ENCODE measurements at regions not wholly inside any gene's neighbourhood (a gene's known extent, or its start where the extent isn't known, plus 50 kb on each side); places are given as distances from the start of the nearest gene placed in this dataset.
"Not testable (repeated sequence)": the region's sequence is repeated elsewhere in the genome, so short reads cannot be mapped to it uniquely, and the experiment has no call there.

DNA sequence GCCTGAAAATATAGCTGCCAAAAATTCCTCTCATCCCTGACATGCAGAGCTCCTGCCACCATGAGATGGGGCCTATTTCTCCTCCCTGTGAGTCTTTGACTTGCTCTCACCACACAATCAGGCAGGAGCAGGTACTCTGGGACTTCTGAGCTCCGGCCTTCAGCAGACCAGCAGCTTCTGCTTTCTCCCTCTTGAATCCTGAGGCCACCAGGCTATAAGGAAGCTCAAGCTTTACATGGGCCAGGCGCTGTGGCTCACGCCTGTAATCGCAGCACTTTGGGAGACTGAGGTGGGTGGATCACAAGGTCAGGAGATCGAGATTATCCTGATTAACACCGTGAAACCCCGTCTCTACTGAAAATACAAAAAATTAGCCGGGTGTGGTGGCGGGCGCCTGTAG, 238.7 kb upstream of the RREB1 start:
- no peak for DNase-seq (ENCODE audit: low read depth)

DNA sequence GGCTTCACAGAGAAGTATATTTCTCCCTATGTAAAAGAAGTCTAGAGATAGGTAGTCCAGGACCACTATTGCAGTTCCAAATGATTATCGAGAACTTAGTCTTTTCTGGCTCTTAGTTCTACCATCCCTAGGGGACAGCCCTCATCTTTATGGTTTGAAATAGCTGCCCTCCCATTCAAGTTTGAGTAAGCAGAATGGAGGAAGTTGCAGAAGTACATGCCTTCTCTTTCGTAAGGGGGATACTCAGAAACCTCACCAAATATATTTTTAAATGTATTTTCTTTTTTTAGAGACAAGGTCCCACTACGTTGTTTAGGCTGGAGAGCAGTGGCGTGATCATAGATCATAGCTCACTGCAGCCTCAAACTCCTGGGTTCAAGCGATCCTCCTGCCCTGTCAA, 236.8 kb upstream of the RREB1 start:
- no peak for DNase-seq (ENCODE audit: low read depth)

DNA sequence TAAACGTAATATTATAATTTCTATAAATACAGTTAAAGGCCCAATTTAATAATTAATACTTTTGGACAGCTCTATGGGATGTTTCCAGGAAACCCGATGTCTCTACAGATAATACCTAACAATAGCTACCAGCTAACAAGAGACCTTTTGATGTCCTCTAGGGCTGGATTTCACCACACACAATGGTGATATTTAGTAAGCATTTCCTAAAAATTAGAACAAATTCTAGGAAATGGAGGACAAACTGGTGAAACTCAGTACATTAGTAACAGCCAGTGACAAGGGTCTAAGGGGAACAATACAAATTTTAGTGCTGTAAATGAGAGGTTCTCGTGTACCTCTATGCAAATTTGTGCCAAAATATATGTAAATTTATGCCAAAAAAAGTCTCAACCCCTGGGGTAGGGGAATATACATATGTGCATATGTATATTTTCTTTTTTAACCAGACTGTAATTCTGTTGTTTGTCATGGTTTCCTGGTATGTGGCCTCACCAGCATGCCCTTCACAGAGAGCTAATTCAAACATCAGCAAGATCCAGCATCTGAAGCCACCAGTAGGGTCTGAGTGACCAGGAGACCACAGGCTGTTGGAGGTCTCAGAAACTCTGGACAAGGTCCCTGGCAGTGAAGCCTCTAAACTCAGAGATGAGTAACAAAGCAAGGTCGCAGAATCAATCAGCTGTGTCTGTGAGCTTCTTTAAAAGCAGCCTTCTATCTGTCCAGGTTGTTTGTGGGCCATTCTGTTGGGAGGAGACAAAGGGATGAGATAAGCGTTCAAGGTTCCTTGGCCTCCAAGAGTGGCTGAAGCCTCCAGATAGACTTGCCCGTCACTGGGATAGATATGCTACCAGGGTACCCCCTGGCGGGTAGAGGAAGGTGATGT, 235.1 kb upstream of the RREB1 start:
- DNase-seq (ENCODE audit: low read depth): no peak

DNA sequence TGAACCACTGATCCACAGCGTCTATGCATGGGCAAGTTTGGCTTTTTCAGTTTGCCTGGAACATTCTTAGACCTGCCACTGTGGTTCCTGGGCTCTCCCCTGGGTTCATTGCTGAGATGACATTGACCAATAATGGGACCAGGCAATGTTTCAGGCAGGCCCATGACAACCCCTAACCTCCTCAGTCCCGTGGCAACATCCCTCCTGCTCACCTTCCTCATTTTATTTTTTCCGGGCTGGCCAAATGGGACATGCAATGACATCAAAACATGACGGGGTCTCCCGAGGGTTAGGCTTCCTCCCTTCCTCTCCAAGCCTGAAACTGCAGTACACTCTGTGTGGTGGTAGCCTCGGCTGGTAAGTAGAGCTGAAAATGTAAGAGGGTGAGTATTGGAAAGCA, 234.0 kb upstream of the RREB1 start:
- DNase-seq (ENCODE audit: low read depth): no peak

DNA sequence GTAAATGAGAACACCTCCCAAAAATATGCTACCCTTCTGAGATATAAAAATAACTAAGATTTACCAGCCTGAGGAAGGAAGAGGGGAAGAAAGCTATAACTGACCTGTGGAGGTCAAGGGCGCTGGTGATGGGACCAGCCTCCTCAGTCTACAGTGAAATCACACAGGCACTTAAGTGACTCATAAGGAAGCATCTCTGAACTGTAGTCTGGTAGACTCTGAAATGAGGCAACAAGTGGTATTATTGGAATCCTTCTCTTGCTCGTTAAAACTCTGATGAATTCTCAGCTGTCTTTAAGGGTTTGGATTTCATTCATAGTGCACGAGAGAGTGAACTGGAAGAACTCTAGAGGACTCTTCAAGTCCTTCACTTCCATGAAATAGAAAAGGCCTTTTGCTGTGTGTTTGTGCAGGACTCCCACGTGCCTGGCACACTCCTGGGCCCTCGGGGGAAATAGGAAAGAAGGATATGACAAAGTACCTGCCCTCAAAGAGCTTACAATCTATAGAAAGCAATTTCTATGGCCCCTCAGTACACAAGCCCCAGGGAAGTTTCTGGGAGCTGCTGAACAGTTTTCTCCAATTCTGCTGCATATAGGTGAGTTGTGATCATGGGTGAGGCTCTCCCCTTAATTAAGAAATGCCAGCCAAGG, 231.8 kb upstream of the RREB1 start:
- no peak for DNase-seq (ENCODE audit: low read depth)

DNA sequence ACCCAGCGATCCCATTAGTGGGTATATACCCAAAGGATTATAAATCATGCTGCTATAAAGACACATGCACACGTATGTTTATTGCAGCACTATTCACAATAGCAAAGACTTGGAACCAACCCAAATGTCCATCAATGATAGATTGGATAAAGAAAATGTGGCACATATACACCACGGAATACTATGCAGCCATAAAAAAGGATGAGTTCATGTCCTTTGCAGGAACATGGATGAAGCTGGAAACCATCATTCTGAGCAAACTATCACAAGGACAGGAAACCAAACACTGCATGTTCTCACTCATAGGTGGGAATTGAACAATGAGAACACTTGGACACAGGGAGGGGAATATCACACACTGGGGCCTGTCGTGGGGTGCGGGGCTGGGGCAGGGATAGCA, 230.0 kb upstream of the RREB1 start:
- DNase-seq (ENCODE audit: low read depth): not testable (repeated sequence)

DNA sequence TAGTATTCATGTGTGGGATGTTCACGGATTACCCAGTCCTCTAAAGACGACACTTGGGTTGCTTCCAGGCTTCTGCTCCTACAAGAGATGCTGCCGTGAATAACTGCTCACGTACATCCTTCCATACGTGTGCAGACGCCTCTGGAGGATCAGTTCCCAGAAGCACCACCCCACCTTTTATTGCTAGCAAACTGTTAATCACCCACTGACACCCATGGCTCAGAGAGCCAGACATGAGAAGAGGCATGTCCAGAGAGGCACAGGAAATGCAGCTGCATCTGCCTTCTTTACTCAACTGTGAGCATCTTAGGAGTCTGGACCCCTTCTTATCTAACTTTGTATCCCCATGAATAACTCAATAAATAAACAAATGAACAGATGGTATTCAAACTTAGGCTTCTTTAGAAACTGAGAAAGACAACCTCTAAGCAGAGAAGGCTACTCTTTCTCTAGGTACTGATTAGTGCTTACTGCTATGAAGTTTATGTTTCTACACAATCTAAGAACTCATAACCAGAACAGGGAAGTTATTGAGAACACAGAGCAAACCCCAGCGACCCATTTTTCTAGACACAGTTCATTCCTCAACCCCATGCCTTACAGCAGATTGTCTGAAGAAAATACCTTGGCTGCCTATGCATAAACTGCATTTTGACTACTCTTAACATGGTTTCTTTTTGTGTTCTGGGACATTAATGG, 228.7 kb upstream of the RREB1 start:
- no peak for DNase-seq (ENCODE audit: low read depth)

DNA sequence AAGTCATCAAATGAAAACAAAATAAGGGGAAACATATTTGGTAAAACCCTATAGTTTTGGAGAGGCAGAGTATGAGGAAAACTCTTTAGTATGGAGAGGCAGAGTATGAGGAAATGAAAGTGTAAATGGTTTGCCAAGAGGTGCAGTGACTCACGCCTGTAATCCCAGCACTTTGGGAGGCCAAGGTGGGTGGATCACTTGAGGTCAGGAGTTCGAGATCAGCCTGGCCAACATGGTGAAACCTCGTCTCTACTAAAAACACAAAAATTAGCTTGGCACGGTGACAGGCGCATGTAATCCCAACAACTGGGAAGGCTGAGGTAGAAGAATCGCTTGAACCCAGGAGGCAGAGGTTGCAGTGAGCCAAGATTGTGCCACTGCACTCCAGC, 228.2 kb upstream of the RREB1 start:
- not testable (repeated sequence) for DNase-seq (ENCODE audit: low read depth)

DNA sequence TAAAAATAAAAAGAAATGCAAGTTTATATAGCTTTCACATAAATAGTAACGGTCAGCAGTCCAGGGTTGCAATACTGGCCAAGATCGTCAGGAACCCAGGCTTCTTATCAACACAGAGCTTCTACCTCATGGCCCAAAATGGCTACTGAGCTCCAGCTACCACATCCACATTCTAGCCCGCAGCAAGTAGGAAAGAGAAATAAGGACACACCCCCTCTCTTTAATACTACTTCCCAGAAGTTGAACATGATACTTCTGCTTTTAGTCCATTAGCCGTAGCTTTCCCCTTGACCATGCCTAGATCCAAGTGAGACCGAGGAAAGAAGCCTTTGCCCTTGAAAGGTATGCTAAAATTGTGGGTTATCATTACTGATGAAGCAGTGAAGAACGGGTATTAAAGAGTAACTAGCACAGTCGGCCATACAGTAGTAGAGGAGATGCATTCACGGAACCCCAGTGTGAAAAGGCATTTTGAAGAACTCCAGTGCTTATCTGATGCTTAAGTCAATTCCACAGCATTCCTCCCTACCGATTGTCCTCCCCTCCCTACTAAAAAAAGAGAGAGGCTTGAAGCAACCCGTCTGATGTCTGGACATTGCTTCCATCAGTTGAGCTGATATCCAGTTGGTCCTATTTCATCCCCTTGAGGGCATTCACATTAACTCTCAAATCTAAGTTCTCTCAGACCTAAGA, 226.9 kb upstream of the RREB1 start:
- DNase-seq (ENCODE audit: low read depth): no peak

DNA sequence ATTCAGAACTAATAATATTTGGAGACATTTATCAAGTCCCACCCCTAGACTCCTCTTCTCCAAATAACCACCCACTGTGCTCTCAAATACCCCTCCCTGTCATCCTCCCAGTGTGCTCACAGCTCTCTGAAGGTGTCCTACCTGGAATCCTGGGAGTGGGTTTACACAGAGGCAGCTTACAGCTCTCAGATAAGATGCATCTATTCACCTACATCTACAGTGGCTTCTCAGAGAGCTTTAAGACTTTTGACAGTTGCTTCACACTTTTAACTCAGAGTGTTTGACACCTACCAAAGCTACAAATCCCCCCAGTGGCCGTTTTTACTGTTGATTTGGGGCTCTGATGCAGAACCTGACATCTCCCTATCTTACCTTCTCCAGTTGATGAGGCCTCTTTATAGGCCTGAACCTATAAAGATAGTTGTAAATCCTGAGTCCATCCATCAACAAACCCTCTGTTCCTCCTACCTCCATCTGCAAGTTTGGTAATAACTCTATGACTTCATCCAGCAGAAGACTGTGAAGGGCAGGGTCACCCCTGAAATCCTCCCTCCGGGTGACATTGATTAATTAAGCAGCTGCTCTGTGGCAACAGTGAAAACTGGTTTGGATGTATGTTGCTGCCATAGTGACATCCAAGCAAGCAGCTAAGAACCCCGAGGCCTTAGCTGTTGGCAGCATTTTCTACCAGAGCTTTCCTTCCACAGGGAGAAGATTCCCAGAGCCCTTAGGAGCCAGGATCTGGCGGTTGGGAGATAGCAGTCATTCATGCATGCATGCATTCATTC, 226.1 kb upstream of the RREB1 start:
- DNase-seq (ENCODE audit: low read depth): no peak

DNA sequence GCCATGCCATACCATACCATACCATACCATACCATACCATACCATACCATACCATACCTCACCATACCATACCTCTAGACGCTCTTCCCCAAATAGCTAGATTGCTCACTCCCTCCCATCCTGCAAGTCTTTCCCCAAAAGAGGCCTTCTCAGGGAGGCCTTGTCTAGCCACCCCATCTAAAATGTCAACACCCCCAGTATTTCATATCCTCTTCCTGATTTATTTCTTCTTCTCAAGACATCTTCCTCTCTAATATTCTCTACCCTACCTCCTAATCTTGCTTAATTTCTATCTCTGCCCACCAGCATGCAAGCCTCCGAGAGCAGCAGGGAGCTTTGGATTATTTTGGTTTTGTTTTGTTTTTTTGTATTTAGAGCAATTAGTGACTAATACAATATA, 225.2 kb upstream of the RREB1 start:
- no peak for DNase-seq (ENCODE audit: low read depth)

DNA sequence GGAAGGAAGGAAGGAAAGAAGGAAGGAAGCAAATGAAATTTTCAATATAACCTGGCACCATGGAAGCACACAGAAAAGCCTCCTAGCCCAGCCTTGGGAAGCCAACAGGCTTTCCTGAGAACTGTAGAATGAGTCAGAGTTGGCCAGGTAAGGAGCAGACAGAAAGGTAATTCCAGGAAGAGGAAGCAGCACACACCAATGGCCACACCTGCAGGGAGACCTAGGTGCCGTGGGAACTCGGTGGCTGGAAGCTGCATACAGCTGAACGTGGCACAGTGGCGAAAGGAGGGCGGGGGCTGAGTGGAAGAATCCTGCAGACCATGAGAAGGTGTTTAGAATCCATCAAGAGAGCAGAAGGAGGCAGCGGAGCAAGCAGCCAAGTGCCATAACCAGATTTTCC, 224.8 kb upstream of the RREB1 start:
- no peak for DNase-seq (ENCODE audit: low read depth)

DNA sequence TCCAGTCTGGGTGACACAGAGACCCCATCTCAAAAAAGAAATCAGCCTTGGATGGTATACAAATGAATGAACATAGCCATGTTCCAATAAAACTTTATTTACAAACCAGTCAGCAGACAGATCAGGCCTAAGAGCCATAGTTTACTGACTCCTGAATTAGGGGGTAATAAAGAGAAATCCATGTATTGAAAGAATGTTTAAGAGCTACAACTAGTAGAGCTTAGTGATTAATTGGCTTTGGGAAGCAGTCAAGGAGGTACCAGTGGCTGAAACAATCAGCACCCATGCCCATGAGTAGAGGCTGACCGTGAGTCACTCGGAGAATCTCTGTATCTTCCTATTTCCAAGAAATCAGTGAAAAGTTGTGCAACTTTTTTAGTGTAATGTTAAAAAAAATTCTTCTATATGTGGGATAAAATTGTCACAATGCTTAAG, 223.6 kb upstream of the RREB1 start:
- DNase-seq (ENCODE audit: low read depth): no peak

DNA sequence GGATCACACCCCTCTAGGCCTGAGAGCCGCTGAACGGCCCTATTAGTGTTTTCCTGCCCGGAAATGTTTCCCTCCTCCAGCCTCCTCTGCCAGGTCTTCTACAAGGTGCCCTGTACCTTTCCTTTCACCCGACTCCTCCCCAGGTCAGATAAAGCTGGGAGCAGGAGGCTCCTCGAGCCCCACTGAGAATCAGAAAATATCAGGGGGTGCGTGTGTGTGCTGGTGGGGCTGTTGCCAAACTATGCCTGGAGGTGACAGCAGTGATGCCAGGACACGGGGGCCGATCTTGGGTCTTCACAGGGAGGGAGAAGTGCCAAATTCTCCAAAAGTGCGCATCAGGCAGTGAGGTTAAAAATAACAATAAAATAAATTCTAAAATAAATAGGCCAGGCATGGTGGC, 222.8 kb upstream of the RREB1 start:
- no peak for DNase-seq (ENCODE audit: low read depth)

DNA sequence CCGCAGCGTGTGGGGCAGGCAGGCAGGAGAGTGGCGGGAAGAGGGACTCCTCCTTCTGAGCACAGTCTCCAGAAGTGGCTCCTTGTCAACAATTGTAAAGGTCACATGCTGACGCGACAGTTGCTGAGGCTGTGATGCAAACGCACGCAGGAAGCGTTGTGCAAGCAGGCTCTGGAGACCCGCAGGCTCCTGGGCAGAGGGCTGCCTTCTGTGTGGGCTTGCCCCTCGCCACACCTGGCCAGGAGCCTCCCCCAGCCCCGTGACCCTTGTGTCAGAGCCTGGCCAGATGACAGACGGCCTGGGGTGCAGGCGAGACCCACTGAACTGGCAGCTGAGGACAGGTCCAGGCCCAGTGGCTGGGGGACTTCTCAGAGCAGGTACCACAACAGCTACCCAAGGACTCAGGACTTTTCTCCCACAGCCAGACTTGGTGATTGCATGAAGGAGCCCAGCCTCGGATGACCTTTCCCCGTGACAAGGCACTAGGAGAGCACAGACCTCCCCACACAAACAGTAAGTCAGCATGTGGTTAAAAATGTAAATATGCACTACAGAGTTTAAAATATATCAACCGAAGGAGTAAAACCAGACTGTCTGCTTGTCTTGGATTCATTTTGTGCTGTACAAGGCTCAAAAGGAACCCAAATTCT, 222.1 kb upstream of the RREB1 start:
- DNase-seq (ENCODE audit: low read depth): no peak

DNA sequence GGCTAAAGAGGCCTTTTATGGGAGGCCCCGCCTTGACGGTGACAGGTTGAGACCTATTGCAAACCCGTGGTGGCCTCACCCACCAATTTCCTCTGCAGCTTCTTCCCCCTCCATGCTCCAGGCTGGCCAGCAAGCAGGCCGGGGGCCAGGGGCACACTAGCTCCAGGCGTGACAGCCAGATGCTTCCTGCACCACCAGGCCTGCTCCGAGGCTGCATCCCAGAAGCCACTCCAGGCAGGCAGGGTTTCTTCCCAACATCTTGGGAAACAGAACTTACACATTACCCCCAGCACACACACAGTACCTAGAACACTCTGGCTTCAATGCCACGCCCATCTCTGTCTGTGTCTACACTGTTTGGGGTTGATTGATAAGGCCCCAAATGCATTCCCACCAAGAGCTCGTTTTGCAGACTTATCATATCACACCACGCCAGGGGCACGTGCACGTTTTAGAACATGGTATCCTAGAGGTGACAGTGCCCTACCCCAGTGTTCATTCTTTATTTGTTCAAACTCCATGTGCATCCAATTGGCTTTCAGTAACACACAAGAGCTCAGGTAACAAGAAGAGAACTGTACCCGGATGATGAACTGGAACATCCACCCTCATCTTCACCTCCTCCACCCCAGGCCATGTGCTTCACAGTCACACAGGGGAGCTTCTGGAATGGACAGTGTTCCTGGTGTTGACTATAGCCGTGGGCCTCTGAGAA, 221.4 kb upstream of the RREB1 start:
- no peak for DNase-seq (ENCODE audit: low read depth)

DNA sequence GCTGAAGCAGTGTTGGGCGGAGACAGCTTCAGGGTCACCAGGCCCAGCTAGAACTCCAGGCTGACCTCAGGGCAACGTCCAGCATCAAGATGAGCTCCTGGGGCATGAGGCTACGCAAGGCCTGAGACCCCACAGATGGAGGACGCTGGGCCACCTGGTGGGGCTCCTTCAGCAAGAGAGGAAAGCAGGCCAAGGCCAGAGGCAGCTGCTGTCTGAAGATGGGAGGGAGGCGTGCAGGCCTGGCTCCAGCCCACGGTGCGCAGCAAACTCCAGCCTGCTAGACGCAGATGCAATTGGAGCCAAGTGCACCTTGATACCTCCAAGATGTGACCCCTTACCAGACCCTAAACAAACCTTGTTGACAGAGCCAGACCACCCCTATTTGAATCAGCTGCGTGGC, 220.9 kb upstream of the RREB1 start:
- DNase-seq (ENCODE audit: low read depth): no peak

DNA sequence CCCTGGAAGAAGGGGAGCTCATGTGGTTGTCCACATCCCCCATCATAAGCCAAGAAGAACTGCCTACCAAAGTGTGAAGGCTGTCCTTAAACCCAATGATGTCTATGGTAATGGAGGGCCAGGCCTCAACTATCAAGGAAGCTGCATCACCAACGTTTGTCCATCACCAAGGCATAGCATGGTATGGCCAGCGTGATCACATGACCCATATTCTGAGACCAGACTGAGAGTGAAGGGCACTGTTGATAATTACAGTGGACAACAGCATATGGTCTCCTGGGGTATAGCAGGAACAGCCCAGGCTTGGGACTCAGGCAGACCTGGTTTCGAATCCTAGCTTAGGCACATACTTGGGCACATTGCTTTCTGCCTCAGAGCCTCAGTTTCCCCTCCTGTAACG, 218.2 kb upstream of the RREB1 start:
- DNase-seq (ENCODE audit: low read depth): no peak

DNA sequence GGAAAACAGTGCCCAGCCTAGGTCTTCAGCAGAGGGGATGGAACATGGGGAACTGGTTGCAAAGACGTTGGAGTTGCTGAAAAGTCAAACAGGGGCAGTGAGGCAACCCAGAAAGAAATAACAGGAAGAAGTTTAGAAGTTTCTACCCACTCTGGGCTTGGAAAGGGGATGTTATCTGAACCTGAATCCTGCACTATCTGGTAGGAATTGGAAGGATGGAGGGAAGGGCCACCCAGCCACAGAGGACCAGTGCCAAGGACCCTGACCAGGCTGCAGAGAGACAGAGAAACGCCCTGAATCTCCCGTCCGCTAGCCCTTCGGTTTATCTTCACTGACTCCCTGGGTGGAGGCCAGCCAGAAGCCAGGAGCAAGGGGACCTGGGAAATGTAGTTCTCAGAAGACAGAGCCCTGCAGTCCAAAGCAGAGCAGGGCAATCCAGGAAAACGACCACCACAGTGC, 217.3 kb upstream of the RREB1 start:
- DNase-seq (ENCODE audit: low read depth): no peak

DNA sequence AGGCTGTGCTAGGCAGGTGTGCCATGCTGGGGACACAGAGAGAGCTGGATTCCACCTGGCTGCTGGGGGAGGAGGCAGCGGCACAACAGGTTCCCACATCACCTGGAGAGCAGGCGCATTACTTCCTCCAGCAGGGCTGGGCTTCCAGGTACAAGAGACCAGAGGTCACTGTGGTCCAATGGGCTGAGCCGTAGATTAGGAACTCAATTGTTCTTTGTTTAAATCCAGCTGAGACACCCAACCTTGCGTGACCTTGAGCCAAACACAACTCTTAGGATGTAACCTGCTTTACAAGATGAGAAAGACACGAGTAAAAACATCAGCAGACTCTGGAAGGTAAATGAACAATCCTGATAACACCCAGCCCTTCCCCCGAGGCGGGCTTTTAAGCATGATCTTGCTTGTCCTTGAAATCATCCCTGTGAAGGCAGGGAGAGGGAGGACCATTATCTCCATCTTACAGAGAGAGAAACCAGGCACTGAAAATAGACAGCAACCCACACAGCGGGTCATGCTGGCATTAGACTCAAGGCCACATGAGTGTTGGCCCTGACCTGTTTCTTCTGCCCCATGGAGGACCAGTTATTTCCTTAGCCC, 216.5 kb upstream of the RREB1 start:
- DNase-seq (ENCODE audit: low read depth): no peak
